NCI-H2081 treated with DMSO at 0.1 percent for 48 hours (cell line): ENCODE measurements at regions not wholly inside any gene's neighbourhood (a gene's known extent, or its start where the extent isn't known, plus 50 kb on each side); places are given as distances from the start of the nearest gene placed in this dataset.
"Not testable (repeated sequence)": the region's sequence is repeated elsewhere in the genome, so short reads cannot be mapped to it uniquely, and the experiment has no call there.

Source experiments
- DNase-seq: peaks from one replicate; lab custom pipeline; 2025; lab: John Stamatoyannopoulos, UW

DNA sequence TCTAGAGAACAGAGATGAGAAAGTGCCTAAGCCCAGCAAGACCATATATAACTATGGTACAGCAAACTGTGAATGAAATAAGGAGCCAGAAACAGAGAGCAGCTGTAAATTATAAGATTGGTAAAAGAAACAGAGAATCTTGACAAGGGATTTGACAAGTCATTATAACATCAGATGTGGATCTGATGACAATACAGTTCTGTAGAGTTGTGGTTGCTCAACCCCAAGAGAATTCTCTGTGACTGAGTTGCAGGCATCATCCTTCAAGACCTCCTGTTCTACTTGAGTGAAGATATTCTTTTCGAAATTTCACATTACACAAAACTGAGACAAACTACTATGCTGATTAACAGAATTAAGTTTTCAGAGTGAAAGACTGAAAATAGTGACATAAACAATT, 343.1 kb upstream of the SLC39A10 start:
- no peak for DNase-seq

DNA sequence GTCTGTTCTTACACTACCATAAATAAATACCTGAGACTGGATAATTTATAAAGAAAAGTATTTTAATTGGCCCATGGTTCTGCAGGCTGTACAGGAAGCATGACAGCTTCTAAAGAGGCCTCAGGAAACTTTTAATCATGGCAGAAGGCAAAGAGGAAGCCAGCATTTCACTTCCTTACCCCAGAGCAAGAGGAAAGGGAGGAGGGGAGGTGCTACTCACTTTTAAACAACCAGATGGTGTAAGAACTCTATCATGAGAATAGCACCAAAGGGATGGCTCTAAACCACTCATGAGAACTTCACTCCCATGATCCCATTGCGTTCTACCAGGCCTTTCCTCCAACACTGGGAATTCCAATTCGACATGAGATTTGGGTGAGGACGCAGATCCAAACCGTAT, 344.4 kb upstream of the SLC39A10 start:
- DNase-seq = no peak

DNA sequence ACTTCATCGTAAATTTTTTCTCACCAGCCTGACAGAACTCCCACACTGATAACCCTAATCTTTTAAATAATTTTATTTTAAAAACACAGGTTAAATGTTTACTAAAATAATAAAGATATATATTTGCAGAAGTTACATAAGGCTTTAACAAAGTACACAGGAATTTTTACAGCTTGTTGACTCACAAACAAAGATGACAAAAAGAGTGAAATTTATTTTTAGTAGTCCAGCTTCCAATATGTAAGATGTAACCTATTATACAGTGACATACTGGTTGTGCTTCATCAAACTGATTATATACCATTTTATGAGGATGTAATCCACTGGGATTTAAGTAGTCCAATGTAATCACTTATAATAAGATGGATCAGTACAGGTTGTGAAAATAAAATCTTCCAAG, 348.9 kb upstream of the SLC39A10 start:
- no peak for DNase-seq

DNA sequence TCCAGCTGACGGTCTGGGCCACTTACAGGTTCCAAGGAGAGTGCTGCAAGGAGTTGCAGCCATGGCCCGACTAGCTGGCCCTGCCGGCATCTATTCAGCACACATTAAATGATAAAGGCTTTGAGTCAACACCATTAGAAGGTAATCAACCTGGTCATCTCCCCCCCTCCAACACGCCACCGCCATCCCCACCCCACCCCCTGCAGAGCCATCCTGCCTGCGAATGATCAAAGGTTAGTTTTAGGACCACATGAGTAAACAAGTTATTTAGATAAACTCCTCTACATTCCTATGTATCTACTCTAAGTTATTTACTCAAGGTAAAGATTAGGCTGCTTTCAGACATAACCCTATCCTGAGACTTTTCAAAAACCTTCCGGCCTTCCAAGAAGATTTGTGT, 349.3 kb upstream of the SLC39A10 start:
- DNase-seq = no peak

DNA sequence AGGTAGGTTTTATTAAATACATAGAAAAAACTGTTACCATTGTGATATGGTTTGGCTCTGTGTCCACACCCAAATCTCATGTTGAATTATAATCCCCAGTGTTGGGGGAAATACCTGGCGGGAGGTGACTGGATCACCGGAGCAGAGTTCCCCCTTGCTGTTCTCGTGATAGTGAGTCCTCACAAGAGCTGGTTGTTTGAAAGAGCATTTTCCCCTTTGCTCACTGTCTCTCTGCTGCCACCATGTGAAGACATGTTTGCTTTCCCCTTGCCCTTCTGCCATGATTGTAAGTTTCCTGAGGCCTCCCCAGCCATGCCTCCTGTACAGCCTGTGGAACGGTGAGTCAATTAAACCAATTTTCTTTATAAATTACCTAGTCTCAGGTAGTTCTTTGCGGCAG, 352.7 kb upstream of the SLC39A10 start:
- DNase-seq = no peak

DNA sequence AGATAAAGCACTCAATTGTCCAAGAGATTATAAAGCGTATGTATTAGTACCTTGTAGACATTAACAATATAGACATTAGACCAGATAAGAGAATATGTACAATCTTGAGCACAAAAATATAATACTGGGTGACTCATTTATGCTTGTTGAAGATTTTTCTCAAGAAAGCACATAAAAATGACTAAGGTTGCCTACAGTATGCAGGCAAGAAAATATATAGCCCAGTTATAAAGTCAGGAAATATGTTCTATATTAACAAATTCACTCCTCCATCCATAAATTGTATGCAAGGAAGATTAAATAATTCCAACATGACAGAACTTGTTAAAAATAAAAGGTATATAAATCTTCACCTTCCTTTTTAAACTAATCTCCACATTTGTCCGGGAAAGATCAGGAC, 356.4 kb upstream of the SLC39A10 start:
- DNase-seq = no peak

DNA sequence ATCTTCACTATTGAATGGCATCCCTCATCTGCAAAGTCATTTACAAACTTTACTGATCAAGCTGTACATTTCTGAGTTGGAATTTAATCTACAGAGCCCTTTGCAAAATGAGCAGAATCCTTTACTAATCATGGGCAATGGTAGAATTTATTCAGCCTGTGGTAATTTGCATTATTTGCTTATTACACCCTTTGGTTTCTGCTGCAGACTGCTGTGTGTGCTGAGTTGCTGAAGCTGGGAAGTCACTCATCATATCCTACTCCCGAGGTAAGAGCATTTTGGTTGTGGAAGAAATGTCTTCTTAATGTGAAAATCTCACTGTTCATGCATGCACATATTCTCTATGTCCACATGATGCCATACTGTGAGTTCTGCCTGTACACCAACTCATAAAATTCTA, 357.4 kb upstream of the SLC39A10 start:
- DNase-seq = no peak

DNA sequence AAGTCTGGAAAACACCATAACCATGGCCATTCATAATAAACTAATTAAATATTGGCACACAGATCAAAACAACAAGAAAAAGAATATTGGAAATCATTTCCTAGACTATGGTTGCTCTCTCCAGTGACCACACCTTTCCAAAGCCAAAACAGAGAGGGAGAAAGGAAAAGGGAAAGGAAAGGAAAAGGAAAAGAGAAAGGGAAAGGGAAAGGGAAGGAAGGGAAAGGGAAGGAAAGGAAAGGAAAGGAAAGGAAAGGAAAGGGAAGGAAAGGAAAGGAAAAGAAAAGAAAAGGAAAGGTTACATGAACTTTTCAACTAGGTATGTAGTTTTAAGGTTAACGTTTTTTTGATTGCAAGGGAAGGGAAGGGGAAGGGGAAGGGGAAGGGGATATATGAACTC, 360.5 kb upstream of the SLC39A10 start:
- no peak for DNase-seq

DNA sequence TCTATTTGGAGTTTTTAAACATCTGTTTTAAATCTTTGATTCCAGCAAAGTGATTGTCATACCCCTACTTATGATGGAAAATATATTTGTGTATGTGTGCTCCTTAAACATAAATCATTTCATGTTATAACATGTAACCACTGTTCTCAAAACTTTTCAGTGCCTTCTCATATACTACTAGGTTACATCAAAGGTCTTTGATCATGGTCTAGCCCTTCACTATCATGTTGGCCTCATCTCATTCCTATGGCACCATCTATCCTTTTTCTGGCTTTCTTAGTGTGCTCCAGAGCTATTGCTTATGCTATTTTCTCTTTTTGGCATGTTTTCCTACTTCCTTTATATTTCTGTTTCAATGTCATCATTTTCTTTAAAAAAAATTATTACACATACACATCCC, 367.9 kb upstream of the SLC39A10 start:
- no peak for DNase-seq

DNA sequence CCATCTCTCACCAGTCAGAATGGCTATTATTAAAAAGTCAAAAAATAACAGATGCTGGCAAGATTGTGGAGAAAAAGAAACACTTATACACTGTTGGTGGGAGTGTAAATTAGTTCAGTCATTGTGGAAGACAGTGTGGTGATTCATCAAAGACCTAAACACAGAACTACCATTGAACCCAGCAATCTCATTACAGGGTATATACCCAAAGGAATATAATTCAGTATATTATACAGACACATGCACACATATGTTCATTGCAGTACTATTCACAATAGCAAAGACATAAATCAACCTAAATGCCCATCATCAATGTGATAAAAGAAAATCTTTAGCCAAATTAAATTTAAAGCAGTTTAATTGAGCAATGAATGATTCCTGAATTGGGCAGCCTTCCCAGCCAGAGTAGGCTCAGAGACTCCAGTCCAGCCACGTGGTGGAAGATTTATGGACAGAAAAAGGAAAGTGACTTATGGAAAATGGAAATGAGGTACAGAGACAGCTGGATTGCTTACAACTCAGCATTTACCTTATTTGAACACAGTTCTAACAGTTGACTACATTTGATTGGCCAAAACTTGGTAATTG, 377.1 kb upstream of the SLC39A10 start:
- DNase-seq = peak; percentile 98

DNA sequence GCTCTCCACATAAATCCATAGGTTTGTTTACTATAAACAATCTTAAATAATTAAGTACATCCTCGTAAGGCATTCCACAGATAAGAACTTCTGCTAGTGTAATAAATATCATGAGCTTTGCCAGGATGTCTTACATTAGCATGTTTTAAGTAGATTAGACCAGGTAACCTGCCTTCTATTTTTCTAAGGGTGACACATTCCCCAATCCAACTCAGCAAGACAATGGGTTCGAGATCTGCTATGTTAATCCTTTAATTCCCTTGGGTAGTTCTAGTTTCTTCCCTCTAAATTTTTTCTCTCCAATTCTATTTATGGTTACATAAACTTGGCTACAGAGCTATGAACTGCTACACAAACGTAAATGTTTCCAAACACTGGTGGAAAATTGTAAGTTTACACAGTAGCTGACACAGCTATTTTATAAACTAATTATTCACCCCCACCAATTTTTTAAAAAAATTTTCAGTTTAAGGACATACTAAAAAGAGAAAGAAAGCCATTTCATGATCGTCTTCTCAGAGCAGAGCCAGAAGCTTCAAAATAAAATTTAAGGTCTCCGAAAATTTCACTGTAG, 386.5 kb upstream of the SLC39A10 start:
- no peak for DNase-seq

DNA sequence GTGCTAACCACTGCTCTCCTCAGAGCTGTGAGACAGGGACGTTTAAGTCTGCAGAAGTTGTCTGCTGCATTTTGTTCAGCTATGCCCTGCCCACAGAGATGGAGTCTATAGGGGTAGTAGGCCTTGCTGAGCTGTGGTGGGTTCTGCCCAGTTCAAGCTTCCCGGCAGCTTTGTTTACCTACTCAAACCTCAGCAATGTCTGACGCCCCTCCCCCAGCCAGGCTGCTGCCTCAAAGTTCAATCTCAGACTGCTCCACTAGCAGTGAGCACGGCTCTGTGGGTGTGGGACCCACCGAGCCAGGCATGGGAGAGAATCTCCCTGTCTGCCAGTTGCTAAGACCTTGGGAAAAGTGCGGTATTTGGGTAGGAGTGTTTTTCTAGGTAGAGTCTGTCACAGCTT, 387.8 kb upstream of the SLC39A10 start:
- no peak for DNase-seq

DNA sequence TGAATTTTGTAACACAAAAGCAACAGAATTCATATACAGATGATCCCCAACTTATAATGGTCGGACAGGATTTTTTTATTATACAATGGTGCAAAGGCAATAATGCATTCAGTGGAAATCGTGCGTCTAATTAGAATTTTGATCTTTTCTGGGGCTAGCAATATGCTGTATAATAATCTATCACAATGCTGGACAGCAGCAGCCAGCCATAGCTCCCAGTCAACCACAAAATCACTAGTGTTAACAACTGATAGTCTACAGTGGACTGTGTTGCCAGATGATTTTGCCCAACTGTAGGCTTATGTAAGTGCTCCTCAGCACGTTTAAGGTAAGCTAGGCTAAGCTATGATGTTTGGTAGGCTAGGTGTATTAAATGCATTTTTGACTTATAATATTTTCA, 399.0 kb upstream of the SLC39A10 start:
- no peak for DNase-seq

DNA sequence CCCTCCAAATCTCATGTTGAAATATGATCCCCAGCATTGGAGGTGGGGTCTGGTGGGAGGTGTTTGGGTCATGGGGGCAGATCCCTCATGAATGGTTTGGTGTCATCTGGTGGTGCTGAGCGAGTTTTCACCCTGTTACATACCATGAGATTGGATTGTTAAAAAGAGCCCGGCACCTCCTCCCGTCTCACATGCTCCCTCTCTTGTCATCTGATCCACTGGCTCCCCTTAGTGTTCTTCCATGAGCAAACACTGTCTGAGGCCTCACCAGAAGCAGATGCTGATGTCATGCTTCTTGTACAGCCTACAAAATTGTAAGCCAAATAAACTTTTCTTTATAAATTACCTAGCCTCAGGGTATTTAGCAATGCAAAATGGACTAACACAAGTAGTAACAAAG, 405.0 kb upstream of the SLC39A10 start:
- no peak for DNase-seq

DNA sequence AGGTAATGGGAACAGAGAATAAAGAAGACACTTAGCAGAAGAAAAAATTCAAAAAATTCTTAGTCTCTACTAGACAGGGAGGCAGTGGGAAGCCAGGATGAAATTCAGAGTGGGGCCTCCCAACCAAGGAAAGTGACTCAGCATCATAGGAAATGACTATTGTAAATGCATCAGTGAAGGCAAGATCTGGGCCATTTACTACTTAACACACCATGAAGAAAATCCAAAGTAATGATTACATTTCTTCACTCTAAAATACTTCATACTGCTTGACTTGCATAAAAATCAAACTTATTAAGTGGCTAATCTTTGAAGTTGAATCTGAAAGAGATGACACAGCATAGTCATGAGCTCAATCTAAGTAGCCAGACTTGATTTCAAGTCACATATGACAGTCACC, 405.8 kb upstream of the SLC39A10 start:
- no peak for DNase-seq

DNA sequence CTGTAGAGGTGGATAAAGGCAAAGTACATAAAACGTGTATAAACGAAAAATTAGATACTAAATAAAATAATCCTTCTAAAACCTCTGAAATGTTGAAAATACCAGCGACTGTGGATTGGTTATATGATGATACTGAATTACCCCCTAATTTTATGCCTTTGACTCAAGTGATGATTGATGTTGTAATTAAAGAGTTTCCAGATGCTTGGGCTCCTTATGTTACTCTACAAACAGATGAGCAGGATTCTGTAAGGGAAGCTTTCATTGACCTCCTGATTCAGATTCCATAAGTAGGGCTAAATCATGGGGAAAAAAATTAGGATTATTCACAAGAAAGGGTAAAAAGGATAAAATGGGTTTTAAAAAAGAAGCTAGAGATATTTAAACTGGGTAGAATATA, 418.2 kb upstream of the SLC39A10 start:
- DNase-seq = no peak

DNA sequence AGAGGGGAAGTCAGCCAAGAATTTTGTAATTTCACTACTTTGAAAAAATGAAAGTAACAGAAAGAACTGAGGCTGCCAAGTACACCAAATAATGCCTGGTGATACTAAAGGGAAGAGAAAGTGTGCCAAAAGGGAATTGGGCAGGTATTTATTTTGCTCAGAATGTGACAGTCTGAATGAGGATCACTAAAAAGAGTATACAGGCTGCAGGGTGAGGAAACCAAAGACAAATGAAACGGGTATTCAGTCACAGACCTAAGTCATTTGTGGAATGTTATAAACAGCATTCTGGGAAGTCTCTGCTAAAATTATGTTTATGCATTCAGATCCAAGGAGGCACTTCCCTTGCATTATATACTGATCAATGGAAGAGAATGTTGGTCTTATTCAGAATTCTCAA, 418.6 kb upstream of the SLC39A10 start:
- DNase-seq = no peak

DNA sequence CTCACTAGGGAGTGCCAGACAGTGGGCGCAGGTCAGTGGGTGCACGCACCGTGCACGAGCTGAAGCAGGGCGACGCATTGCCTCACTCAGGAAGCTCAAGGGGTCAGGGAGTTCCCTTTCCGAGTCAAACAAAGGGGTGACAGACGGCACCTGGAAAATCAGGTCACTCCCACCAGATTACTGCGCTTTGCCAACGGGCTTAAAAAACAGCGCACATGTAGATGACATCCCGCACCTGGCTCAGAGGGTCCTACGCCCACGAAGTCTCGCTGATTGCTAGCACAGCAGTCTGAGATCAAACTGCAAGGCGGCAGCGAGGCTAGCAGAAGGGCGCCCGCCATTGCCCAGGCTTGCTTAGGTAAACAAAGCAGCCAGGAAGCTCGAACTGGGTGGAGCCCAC, 428.5 kb upstream of the SLC39A10 start:
- DNase-seq = not testable (repeated sequence)

DNA sequence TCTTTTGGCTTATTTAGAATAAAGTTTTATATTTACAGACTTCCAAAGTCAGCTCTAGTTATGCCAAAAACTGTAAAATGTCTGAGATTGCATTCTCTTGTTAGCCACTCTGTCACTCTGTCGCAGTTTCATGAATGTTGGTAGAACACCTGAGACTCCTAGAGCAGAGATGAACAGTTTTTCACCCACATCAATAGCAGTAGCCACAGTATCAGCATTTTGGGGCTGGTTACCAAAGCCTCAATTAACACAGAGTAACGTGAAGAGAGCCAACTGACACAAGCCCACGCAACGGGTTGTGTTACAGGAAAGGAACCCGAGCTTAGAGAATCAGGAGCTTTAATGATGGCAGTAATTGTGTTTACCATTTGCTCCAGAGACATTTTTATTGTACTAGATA, 443.0 kb upstream of the SLC39A10 start:
- no peak for DNase-seq

DNA sequence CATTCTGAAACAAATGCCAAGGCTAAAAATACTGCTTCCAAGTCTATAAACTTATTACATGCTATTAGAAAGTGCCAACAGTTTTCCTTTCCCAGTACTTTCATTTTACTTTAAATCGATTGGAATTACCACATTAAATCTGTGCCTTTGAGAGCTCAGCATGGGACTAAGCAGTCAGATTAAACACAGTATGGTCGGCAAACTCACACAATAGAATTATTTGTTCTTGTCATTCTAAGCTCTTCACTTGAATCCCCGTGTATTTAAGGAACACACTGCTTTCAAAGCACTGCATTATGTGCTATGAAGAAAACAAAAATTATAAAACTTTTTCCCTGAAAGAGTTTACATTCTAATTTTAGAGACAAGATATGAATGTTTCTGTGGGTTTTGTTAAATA, 444.4 kb upstream of the SLC39A10 start:
- DNase-seq = no peak

DNA sequence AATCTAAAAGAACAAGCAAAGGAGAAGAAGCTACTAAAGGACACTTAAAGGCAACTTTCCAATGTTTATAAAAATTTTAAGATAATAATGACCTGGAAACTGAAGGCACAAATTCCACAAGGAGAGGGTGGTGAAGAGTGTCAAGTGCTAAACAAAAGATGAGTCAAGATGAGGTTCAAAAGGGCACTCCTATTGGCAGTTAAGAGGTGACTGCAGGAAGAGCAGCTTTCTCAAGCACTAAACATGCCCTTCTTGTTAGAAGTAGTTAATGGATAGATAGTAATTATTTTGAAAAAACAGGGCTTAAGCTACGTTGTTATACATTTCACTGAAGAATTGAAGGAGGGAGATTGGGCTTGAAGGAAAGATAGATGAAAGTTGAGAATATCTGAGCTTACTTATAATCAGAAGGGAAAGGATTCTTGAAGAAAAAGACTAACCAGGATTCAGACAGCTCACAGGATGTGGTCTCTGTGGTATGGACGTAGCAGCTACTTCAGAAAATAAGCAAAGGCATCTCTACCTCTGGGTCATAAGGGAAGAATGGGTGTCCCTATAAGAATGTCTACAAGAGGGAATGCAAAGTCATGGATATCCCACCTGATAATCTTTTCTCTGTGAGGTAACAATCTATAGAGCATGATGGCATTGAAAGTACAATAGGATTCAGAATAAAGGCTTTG, 454.7 kb upstream of the SLC39A10 start:
- no peak for DNase-seq

DNA sequence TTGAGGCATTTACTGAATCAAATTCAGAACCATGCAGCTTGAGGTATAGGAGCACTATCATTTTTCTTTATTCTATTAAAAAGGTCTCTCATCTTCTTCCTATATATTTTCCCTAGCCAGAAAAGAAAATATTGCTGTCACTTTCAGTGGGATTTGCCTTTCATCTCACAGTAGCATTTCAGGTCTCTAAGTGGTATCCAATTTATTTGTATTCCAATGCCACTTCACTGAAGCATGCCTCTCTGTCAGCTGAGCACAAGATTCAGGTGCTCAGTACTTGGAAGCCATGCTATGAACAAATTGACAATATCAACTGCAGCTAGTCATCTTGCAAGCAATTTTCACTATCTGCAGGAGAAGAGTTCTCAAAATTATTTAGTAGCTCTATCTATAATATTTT, 457.2 kb upstream of the SLC39A10 start:
- DNase-seq = no peak

DNA sequence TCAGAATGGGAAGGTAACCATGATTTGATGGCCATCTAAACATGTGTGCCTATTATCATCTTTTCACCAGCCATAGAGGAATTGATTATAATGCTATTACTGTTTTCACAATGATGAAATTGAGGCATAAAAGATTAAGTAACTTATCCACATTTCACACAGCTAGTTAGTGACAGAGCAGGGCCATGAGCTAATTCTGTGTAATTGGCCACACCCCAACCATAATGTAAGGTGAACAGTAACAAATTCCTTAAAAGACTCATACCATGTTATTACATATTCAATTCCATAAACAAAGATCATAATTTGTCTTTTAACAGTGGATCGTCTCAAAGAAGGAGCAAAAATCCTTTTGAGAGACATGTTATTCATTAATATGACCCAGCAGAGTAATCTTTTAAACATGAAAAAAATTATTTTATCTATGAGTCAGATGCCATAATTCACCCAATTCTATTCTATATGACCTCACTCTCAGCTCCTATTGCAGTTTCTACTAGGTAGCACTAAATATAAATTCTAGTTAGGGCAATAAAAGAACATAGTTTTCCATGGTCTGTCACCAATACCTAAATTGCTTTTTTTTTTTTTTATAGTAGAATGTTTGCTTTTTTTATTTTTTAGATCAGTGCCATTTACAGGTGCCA, 475.8 kb upstream of the SLC39A10 start:
- no peak for DNase-seq

DNA sequence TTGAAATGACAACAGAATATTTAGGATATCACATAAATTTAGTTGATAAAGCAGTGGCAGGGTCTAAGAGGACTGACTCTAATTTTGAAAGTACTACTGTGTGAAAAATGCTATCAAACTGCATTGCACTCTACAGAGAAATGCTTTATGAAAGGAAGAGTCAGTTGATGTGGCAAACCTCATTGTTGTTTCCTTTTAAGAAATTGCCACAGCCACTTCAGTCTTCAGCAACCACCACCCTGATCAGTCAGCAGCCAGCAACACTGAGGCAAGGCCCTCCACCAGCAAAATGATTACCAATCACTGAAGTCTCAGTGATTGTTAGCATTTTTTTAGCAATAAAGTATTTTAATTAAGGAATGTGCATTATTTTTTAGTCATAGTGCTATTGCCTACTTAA, 488.7 kb upstream of the SLC39A10 start:
- no peak for DNase-seq
